ENCODE measurements at regions not wholly inside any gene's neighbourhood (a gene's known extent, or its start where the extent isn't known, plus 50 kb on each side); places are given as distances from the start of the nearest gene placed in this dataset.

- TF ChIP-seq CTCF (IDR thresholded peaks at IDR 0.05) (no peak), POLR2A (IDR thresholded peaks at IDR 0.05) (no peak), POLR2AphosphoS5 (IDR thresholded peaks at IDR 0.05) (no peak), EP300 (IDR thresholded peaks at IDR 0.05) (no peak)
Observed at GRCh38 chr5:35513612-35514011, 104.1 kb upstream of the SPEF2 start.

All from suprapubic skin (tissue), 4 donors.